H9 (cell line): ENCODE measurements at regions not wholly inside any gene's neighbourhood (a gene's known extent, or its start where the extent isn't known, plus 50 kb on each side); places are given as distances from the start of the nearest gene placed in this dataset.

ENCODE experiments used
- DNase-seq: peaks from one replicate; pipeline ENCODE4 v3.0.0-alpha.2; 2017
- H2AFZ ChIP-seq: one replicate; pipeline ENCODE4 v1.6.1; 2013; ENCODE audit warnings: mild to moderate bottlenecking, low read length, control low read depth, moderate library complexity
- H2AK5ac ChIP-seq: 2 replicates; pipeline ENCODE4 v1.6.1; 2013; ENCODE audit warnings: low read length, control low read depth, mixed read lengths; ENCODE audit not compliant: insufficient read length
- H2BK120ac ChIP-seq: one replicate; pipeline ENCODE4 v1.6.1; 2013; ENCODE audit warnings: low read depth, mild to moderate bottlenecking, low read length, control low read depth, inconsistent platforms; ENCODE audit not compliant: poor library complexity, severe bottlenecking
- H2BK12ac ChIP-seq: 2 replicates; pipeline ENCODE4 v1.6.1; 2013; ENCODE audit warnings: low read length, control low read depth, mixed read lengths, low read depth; ENCODE audit not compliant: insufficient read length
- H2BK15ac ChIP-seq: 2 replicates; pipeline ENCODE4 v1.6.1; 2013; ENCODE audit warnings: low read depth, low read length, control low read depth
- H2BK20ac ChIP-seq: one replicate; pipeline ENCODE4 v1.6.1; 2013; ENCODE audit warnings: low read depth, mild to moderate bottlenecking, low read length, control low read depth, inconsistent platforms; ENCODE audit not compliant: poor library complexity, severe bottlenecking
- H2BK5ac ChIP-seq: 2 replicates; pipeline ENCODE4 v1.6.1; 2013; ENCODE audit warnings: low read length, control low read depth, mixed read lengths; ENCODE audit not compliant: insufficient read length
- H3K14ac ChIP-seq: 2 replicates; pipeline ENCODE4 v1.6.1; 2013; ENCODE audit warnings: low read length, control low read depth; ENCODE audit not compliant: insufficient read depth
- H3K18ac ChIP-seq: 2 replicates; pipeline ENCODE4 v1.6.1; 2013; ENCODE audit warnings: low read depth, mild to moderate bottlenecking, mixed read lengths, low read length, control low read depth; ENCODE audit not compliant: insufficient read length
- H3K23ac ChIP-seq: 2 replicates; pipeline ENCODE4 v1.6.1; 2013; ENCODE audit warnings: low read length, control low read depth, mixed read lengths, low read depth; ENCODE audit not compliant: insufficient read length
- H3K23me2 ChIP-seq: 2 replicates; pipeline ENCODE4 v1.6.1; 2013; ENCODE audit warnings: low read depth, mild to moderate bottlenecking, mixed read lengths, low read length, control low read depth; ENCODE audit not compliant: insufficient read length, poor library complexity, severe bottlenecking
- H3K27ac ChIP-seq: 2 replicates; pipeline ENCODE4 v1.5.1; 2013; ENCODE audit warnings: low read length, control low read depth, mixed read lengths, low read depth; ENCODE audit not compliant: insufficient read length
- H3K27me3 ChIP-seq: 2 replicates; pipeline ENCODE4 v1.6.1; 2013; ENCODE audit warnings: low read length, control low read depth, inconsistent platforms; ENCODE audit not compliant: insufficient read depth
- H3K4ac ChIP-seq: 2 replicates; pipeline ENCODE4 v1.6.1; 2013; ENCODE audit warnings: low read depth, mild to moderate bottlenecking, control low read depth, inconsistent platforms, low read length, moderate library complexity
- H3K4me1 ChIP-seq: 2 replicates; pipeline ENCODE4 v1.6.1; 2013; ENCODE audit warnings: low read length, control low read depth, inconsistent platforms; ENCODE audit not compliant: insufficient read depth
- H3K4me2 ChIP-seq: 2 replicates; pipeline ENCODE4 v1.6.1; 2013; ENCODE audit warnings: low read length, control low read depth, mixed read lengths; ENCODE audit not compliant: insufficient read length, insufficient read depth
- H3K56ac ChIP-seq: 2 replicates; pipeline ENCODE4 v1.6.1; 2013; ENCODE audit warnings: low read depth, mild to moderate bottlenecking, mixed read lengths, low read length, control low read depth; ENCODE audit not compliant: insufficient read length
- H3K79me1 ChIP-seq: 2 replicates; pipeline ENCODE4 v1.6.1; 2013; ENCODE audit warnings: low read depth, mild to moderate bottlenecking, moderate library complexity, low read length, control low read depth, inconsistent platforms; ENCODE audit not compliant: insufficient read depth, poor library complexity, severe bottlenecking
- H3K79me2 ChIP-seq: 2 replicates; pipeline ENCODE4 v1.6.1; 2013; ENCODE audit warnings: low read length, control low read depth, inconsistent platforms; ENCODE audit not compliant: insufficient read depth
- H3K9ac ChIP-seq: 2 replicates; pipeline ENCODE4 v1.6.1; 2013; ENCODE audit warnings: low read length, control low read depth, mixed read lengths; ENCODE audit not compliant: insufficient read length; ENCODE audit errors: extremely low read depth
- H3K9me3 ChIP-seq: one replicate; pipeline ENCODE4 v1.6.1; 2013; ENCODE audit warnings: low read depth, low read length, inconsistent platforms; ENCODE audit not compliant: control insufficient read depth
- H3T11ph ChIP-seq: one replicate; pipeline ENCODE4 v1.6.1; 2013; ENCODE audit warnings: mild to moderate bottlenecking, low read length, control low read depth, inconsistent platforms
- H4K20me1 ChIP-seq: one replicate; pipeline ENCODE4 v1.6.1; 2013; ENCODE audit not compliant: control insufficient read depth, insufficient read length, insufficient read depth
- H4K5ac ChIP-seq: 2 replicates; pipeline ENCODE4 v1.6.1; 2013; ENCODE audit warnings: low read depth, mild to moderate bottlenecking, mixed read lengths, low read length, control low read depth; ENCODE audit not compliant: insufficient read length
- H4K8ac ChIP-seq: replicated peaks from 2 replicates; pipeline ENCODE4 v1.6.1; 2013; ENCODE audit warnings: low read length, control low read depth, mixed read lengths, low read depth; ENCODE audit not compliant: insufficient read length
- H4K91ac ChIP-seq: 2 replicates; pipeline ENCODE4 v1.6.1; 2013; ENCODE audit warnings: low read depth, mild to moderate bottlenecking, moderate library complexity, mixed read lengths, low read length, control low read depth; ENCODE audit not compliant: insufficient read length
- H3K27ac Mint-ChIP-seq, 3 experiments: 2 replicates in 2 of 3; 3 replicates in 1 of 3; pipeline ENCODE4 v1.8.0; 2020 to 2021; ENCODE audit warnings: mixed read lengths in 3 of 3, mild to moderate bottlenecking in 1 of 3, moderate library complexity in 1 of 3
- H3K27me3 Mint-ChIP-seq: 2 replicates; pipeline ENCODE4 v1.8.0; 2021; ENCODE audit warnings: low read depth, mild to moderate bottlenecking, moderate library complexity, mixed read lengths
- H3K36me3 Mint-ChIP-seq, 3 experiments: 2 replicates in 2 of 3; 3 replicates in 1 of 3; pipeline ENCODE4 v1.8.0; 2020 to 2021; ENCODE audit warnings: low read depth in 3 of 3, mixed read lengths in 3 of 3; ENCODE audit not compliant: insufficient read depth in 1 of 3
- H3K4me1 Mint-ChIP-seq, 2 experiments: 2 replicates each; pipeline ENCODE4 v1.8.0; 2020; ENCODE audit warnings: mixed read lengths in 2 of 2
- H3K4me3 Mint-ChIP-seq, 2 experiments: 2 replicates in 1 of 2; 3 replicates in 1 of 2; pipeline ENCODE4 v1.8.0; 2020 to 2021; ENCODE audit warnings: mild to moderate bottlenecking in 2 of 2, mixed read lengths in 2 of 2, moderate library complexity in 1 of 2
- H3K9me3 Mint-ChIP-seq, 2 experiments: 2 replicates in 1 of 2; 3 replicates in 1 of 2; pipeline ENCODE4 v1.8.0; 2020; ENCODE audit warnings: mild to moderate bottlenecking in 2 of 2, mixed read lengths in 2 of 2, moderate library complexity in 1 of 2
- WGBS: extraction: QIAGEN DNeasy Blood & Tissue Kit; methylation state at CpG from one replicate; pipeline ENCODE4 v1.1.7; 2013; ENCODE audit warnings: missing lambda C conversion rate, low lambda C conversion rate, mixed read lengths; ENCODE audit not compliant: insufficient read length; ENCODE audit errors: extremely low coverage; 5-methylcytosine and 5-hydroxymethylcytosine counted together
- TF ChIP-seq, protein P1 (sequence below): fragments of 200-600 bp; sonication (generic); conservative IDR thresholded peaks from 3 replicates; pipeline ENCODE4 v1.8.0; 2021; ENCODE audit warnings: antibody characterized with exemption, mild to moderate bottlenecking

DNA sequence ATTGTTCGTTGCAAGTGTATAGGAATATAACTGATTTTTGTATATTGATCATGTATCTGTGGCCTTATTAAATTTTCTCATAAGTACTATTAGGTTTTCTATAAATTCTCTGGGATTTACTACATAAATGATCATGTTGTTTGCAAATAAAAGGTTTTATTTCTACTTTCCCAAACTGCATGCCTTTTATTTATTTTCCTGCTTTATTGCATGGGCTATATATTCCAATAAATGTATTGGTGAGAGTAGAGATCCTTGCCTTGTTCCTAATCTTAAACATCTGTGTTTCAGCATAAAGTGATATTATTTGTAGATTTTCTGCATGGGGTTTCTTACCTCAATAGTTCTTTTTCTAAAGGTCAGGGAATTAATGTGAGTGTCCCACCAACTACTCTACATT is 107.0 kb upstream of the CD55 start:
- H3K14ac ChIP-seq = no peak overlapping the region
- H3K56ac ChIP-seq = no peak overlapping the region
- TF ChIP-seq, protein P1, sequence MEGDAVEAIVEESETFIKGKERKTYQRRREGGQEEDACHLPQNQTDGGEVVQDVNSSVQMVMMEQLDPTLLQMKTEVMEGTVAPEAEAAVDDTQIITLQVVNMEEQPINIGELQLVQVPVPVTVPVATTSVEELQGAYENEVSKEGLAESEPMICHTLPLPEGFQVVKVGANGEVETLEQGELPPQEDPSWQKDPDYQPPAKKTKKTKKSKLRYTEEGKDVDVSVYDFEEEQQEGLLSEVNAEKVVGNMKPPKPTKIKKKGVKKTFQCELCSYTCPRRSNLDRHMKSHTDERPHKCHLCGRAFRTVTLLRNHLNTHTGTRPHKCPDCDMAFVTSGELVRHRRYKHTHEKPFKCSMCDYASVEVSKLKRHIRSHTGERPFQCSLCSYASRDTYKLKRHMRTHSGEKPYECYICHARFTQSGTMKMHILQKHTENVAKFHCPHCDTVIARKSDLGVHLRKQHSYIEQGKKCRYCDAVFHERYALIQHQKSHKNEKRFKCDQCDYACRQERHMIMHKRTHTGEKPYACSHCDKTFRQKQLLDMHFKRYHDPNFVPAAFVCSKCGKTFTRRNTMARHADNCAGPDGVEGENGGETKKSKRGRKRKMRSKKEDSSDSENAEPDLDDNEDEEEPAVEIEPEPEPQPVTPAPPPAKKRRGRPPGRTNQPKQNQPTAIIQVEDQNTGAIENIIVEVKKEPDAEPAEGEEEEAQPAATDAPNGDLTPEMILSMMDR = no peak
- H3K27me3 ChIP-seq = no peaks in the 10 kb centered on the region
- Mint-ChIP-seq H3K36me3 (peaks cover 2 to 9% (median 2%) of the 10 kb centered on the region in 3 experiments; a peak in 4 of 7 replicates), H3K9me3 (peaks cover 19 to 22% of the 10 kb centered on the region in 2 experiments), H3K4me3 (no peak overlapping the region), H3K27ac (no peak overlapping the region), H3K27me3 (no peaks in the 10 kb centered on the region), H3K4me1 (peaks cover 8 to 11% of the 10 kb centered on the region in 2 experiments)
- no peak overlapping the region for H2BK12ac ChIP-seq
- no peak overlapping the region for H2AK5ac ChIP-seq
- H2BK20ac ChIP-seq = no peak overlapping the region
- no peak overlapping the region for H3T11ph ChIP-seq
- H2BK15ac ChIP-seq = no peak overlapping the region
- no peak overlapping the region for H2BK120ac ChIP-seq
- no peak for DNase-seq
- H3K27ac ChIP-seq = no peak overlapping the region
- H3K18ac ChIP-seq = no peak overlapping the region
- H2BK5ac ChIP-seq = no peak overlapping the region
- no peak overlapping the region for H3K4me2 ChIP-seq
- H3K9ac ChIP-seq = no peak overlapping the region
- H3K23ac ChIP-seq = no peak overlapping the region
- no peaks in the 10 kb centered on the region for H3K23me2 ChIP-seq
- no peaks in the 10 kb centered on the region for H4K20me1 ChIP-seq
- H3K4ac ChIP-seq = no peak overlapping the region
- H3K79me2 ChIP-seq = no peaks in the 10 kb centered on the region
- H4K91ac ChIP-seq = no peak overlapping the region
- H3K79me1 ChIP-seq = no peaks in the 10 kb centered on the region
- H2AFZ ChIP-seq = no peak overlapping the region
- H4K5ac ChIP-seq = no peak overlapping the region
- H3K9me3 ChIP-seq = no peaks in the 10 kb centered on the region
- WGBS = no CpG with 5 or more reads among the region's 1 CpG
- no peak overlapping the region for H4K8ac ChIP-seq
- no peaks in the 10 kb centered on the region for H3K4me1 ChIP-seq
